ENCODE measurements at regions not wholly inside any gene's neighbourhood (a gene's known extent, or its start where the extent isn't known, plus 50 kb on each side); places are given as distances from the start of the nearest gene placed in this dataset.
A peak's percentile ranks its signal among the peaks of the same experiment; 100 is the strongest.

- H3K79me1 ChIP-seq (ENCODE audit: low read depth, low read length) = no peaks in the 10 kb centered on the region
- H2BK12ac ChIP-seq (ENCODE audit: low read length) = no peak overlapping the region
- H3K27ac ChIP-seq (replicated peaks; ENCODE audit: low read length) = no peak overlapping the region
- H3K9ac ChIP-seq (ENCODE audit: low read depth, low read length, poor library complexity) = no peak overlapping the region
- peak; percentile 30 for DNase-seq (ENCODE audit: low spot score)
- H3K36me3 ChIP-seq (replicated peaks in 1 of 2; ENCODE audit: control insufficient read depth in 2 of 2, insufficient read depth in 2 of 2, low read length in 2 of 2) = no peaks in the 10 kb centered on the region
- peaks cover 0 to 2% of the 10 kb centered on the region in 2 donors for H3K9me3 ChIP-seq (replicated peaks in 1 of 2; ENCODE audit: control insufficient read depth in 2 of 2, insufficient read depth in 1 of 2, low read depth in 1 of 2, low read length in 2 of 2)
- H3K4me3 ChIP-seq (ENCODE audit: low read length in 2 of 2) = no peak overlapping the region
- no peaks in the 10 kb centered on the region for H3K27me3 ChIP-seq (ENCODE audit: control insufficient read depth in 3 of 3, insufficient read depth in 3 of 3, low read depth in 1 of 3, low read length in 3 of 3)
- no peak overlapping the region for H4K8ac ChIP-seq (ENCODE audit: low read depth, low read length)
- no peak overlapping the region for H2BK120ac ChIP-seq (ENCODE audit: low read depth, low read length)
- no peak overlapping the region for H2AK5ac ChIP-seq (ENCODE audit: low read depth, low read length)
- no CpG with 5 or more reads among the region's 3 CpGs for WGBS, 2 donors (ENCODE audit: extremely low coverage in 2 of 2, insufficient read length in 2 of 2, insufficient replicate concordance in 1 of 2)
- H2AFZ ChIP-seq (ENCODE audit: low read length) = no peak overlapping the region
- no peak overlapping the region for H3K23ac ChIP-seq (ENCODE audit: low read depth, low read length, poor library complexity)
- H2BK5ac ChIP-seq (ENCODE audit: low read length) = no peak overlapping the region
- H3K18ac ChIP-seq (ENCODE audit: low read length) = no peak overlapping the region
- H3K4ac ChIP-seq (ENCODE audit: low read length) = no peak overlapping the region
- no peak overlapping the region for H4K91ac ChIP-seq (ENCODE audit: low read depth, low read length, poor library complexity)
- no peak overlapping the region for H3K14ac ChIP-seq (ENCODE audit: low read length)
- H3K4me2 ChIP-seq (ENCODE audit: insufficient read depth, low read length, poor library complexity, severe bottlenecking) = no peak overlapping the region
- peaks cover 0 to 20% of the 10 kb centered on the region in 2 donors for H3K4me1 ChIP-seq (ENCODE audit: control insufficient read depth in 2 of 2, insufficient read depth in 1 of 2, low read depth in 1 of 2, low read length in 2 of 2)
- H2BK15ac ChIP-seq (ENCODE audit: low read length) = no peak overlapping the region
These were observed 121.0 kb upstream of the KRR1 start for GRCh38 chr12:75632442-75632841.

- Histone ChIP-seq H3K9ac (ENCODE audit: low read depth, low read length, poor library complexity) (no peak overlapping the region), H3K4ac (ENCODE audit: low read length) (no peak overlapping the region), H3K9me3 (replicated peaks in 1 of 2; ENCODE audit: control insufficient read depth in 2 of 2, insufficient read depth in 1 of 2, low read depth in 1 of 2, low read length in 2 of 2) (peaks cover 0 to 2% of the 10 kb centered on the region in 2 donors), H3K18ac (ENCODE audit: low read length) (no peak overlapping the region), H2AK5ac (ENCODE audit: low read depth, low read length) (no peak overlapping the region), H2BK12ac (ENCODE audit: low read length) (no peak overlapping the region), H2BK120ac (ENCODE audit: low read depth, low read length) (no peak overlapping the region), H3K23ac (ENCODE audit: low read depth, low read length, poor library complexity) (no peak overlapping the region), H3K14ac (ENCODE audit: low read length) (no peak overlapping the region), H3K4me2 (ENCODE audit: insufficient read depth, low read length, poor library complexity, severe bottlenecking) (no peak overlapping the region), H3K79me1 (ENCODE audit: low read depth, low read length) (no peaks in the 10 kb centered on the region), H4K8ac (ENCODE audit: low read depth, low read length) (no peak overlapping the region), H2AFZ (ENCODE audit: low read length) (no peak overlapping the region), H3K4me3 (ENCODE audit: low read length in 2 of 2) (no peak overlapping the region), H3K36me3 (replicated peaks in 1 of 2; ENCODE audit: control insufficient read depth in 2 of 2, insufficient read depth in 2 of 2, low read length in 2 of 2) (no peaks in the 10 kb centered on the region), H3K27ac (replicated peaks; ENCODE audit: low read length) (no peak overlapping the region), H3K4me1 (ENCODE audit: control insufficient read depth in 2 of 2, insufficient read depth in 1 of 2, low read depth in 1 of 2, low read length in 2 of 2) (peaks cover 0 to 20% of the 10 kb centered on the region in 2 donors), H2BK15ac (ENCODE audit: low read length) (no peak overlapping the region), H2BK5ac (ENCODE audit: low read length) (no peak overlapping the region), H4K91ac (ENCODE audit: low read depth, low read length, poor library complexity) (no peak overlapping the region), H3K27me3 (ENCODE audit: control insufficient read depth in 3 of 3, insufficient read depth in 3 of 3, low read depth in 1 of 3, low read length in 3 of 3) (no peaks in the 10 kb centered on the region)
- no CpG with 5 or more reads among the region's 5 CpGs for WGBS, 2 donors (ENCODE audit: extremely low coverage in 2 of 2, insufficient read length in 2 of 2, insufficient replicate concordance in 1 of 2)
- DNase-seq (ENCODE audit: low spot score) = no peak
These were observed 120.4 kb upstream of the KRR1 start for GRCh38 chr12:75631831-75632230.

GRCh38 chr12:75630091-75630490, 118.7 kb upstream of the KRR1 start:
- Histone ChIP-seq H4K8ac (ENCODE audit: low read depth, low read length) (no peak overlapping the region), H2AFZ (ENCODE audit: low read length) (no peak overlapping the region), H2BK5ac (ENCODE audit: low read length) (no peak overlapping the region), H3K4me3 (ENCODE audit: low read length in 2 of 2) (no peak overlapping the region), H3K14ac (ENCODE audit: low read length) (no peak overlapping the region), H3K4ac (ENCODE audit: low read length) (no peak overlapping the region), H2AK5ac (ENCODE audit: low read depth, low read length) (no peak overlapping the region), H3K18ac (ENCODE audit: low read length) (no peak overlapping the region), H4K91ac (ENCODE audit: low read depth, low read length, poor library complexity) (no peak overlapping the region), H2BK15ac (ENCODE audit: low read length) (no peak overlapping the region), H3K23ac (ENCODE audit: low read depth, low read length, poor library complexity) (no peak overlapping the region), H3K4me2 (ENCODE audit: insufficient read depth, low read length, poor library complexity, severe bottlenecking) (no peak overlapping the region), H2BK12ac (ENCODE audit: low read length) (no peak overlapping the region), H3K9me3 (replicated peaks in 1 of 2; ENCODE audit: control insufficient read depth in 2 of 2, insufficient read depth in 1 of 2, low read depth in 1 of 2, low read length in 2 of 2) (peaks cover 0 to 2% of the 10 kb centered on the region in 2 donors), H3K27me3 (ENCODE audit: control insufficient read depth in 3 of 3, insufficient read depth in 3 of 3, low read depth in 1 of 3, low read length in 3 of 3) (no peaks in the 10 kb centered on the region), H3K79me1 (ENCODE audit: low read depth, low read length) (no peaks in the 10 kb centered on the region), H3K4me1 (ENCODE audit: control insufficient read depth in 2 of 2, insufficient read depth in 1 of 2, low read depth in 1 of 2, low read length in 2 of 2) (peaks cover 0 to 19% of the 10 kb centered on the region in 2 donors), H3K9ac (ENCODE audit: low read depth, low read length, poor library complexity) (no peak overlapping the region), H2BK120ac (ENCODE audit: low read depth, low read length) (no peak overlapping the region), H3K36me3 (replicated peaks in 1 of 2; ENCODE audit: control insufficient read depth in 2 of 2, insufficient read depth in 2 of 2, low read length in 2 of 2) (no peaks in the 10 kb centered on the region), H3K27ac (replicated peaks; ENCODE audit: low read length) (no peak overlapping the region)
- no peak for DNase-seq (ENCODE audit: low spot score)
- WGBS, 2 donors (ENCODE audit: extremely low coverage in 2 of 2, insufficient read length in 2 of 2, insufficient replicate concordance in 1 of 2) = no CpG with 5 or more reads among the region's 2 CpGs

DNA sequence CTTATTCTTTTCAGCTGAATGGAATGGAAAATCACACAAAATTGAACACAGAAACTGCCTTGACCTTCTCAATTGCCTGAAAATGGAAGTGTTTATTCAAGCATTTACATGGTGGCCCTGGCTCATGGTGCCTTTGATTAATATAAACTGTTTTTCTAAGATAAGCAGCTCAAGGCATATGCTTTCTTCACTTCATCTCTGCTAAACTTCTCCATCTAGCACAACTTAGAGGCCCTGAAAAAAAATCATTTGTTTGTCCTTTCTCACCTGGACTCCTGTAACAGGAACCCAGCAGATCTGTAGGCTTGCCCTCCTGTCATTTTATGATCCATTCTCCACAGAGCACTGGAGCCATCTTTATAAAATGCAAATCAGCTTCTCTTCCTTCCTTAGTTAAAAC, 117.5 kb upstream of the KRR1 start:
- no peak for DNase-seq (ENCODE audit: low spot score)
- Histone ChIP-seq H2BK12ac (ENCODE audit: low read length) (no peak overlapping the region), H4K8ac (ENCODE audit: low read depth, low read length) (no peak overlapping the region)

More for the DNA sequence above, 117.5 kb upstream of the KRR1 start:
- no peak overlapping the region for H3K18ac ChIP-seq (ENCODE audit: low read length)
- no peaks in the 10 kb centered on the region for H3K27me3 ChIP-seq (ENCODE audit: control insufficient read depth in 3 of 3, insufficient read depth in 3 of 3, low read depth in 1 of 3, low read length in 3 of 3)
- no peak overlapping the region for H3K27ac ChIP-seq (replicated peaks; ENCODE audit: low read length)
- H4K91ac ChIP-seq (ENCODE audit: low read depth, low read length, poor library complexity) = no peak overlapping the region
- no peak overlapping the region for H2BK120ac ChIP-seq (ENCODE audit: low read depth, low read length)
- no peaks in the 10 kb centered on the region for H3K79me1 ChIP-seq (ENCODE audit: low read depth, low read length)
- H3K4me3 ChIP-seq (ENCODE audit: low read length in 2 of 2) = no peak overlapping the region
- H3K4me2 ChIP-seq (ENCODE audit: insufficient read depth, low read length, poor library complexity, severe bottlenecking) = no peak overlapping the region
- no peak overlapping the region for H2AFZ ChIP-seq (ENCODE audit: low read length)
- no peak overlapping the region for H3K4ac ChIP-seq (ENCODE audit: low read length)
- H3K4me1 ChIP-seq (ENCODE audit: control insufficient read depth in 2 of 2, insufficient read depth in 1 of 2, low read depth in 1 of 2, low read length in 2 of 2) = peaks cover 0 to 19% of the 10 kb centered on the region in 2 donors
- H3K9me3 ChIP-seq (replicated peaks in 1 of 2; ENCODE audit: control insufficient read depth in 2 of 2, insufficient read depth in 1 of 2, low read depth in 1 of 2, low read length in 2 of 2) = peaks cover 0 to 2% of the 10 kb centered on the region in 2 donors
- no peak overlapping the region for H2AK5ac ChIP-seq (ENCODE audit: low read depth, low read length)
- H3K9ac ChIP-seq (ENCODE audit: low read depth, low read length, poor library complexity) = no peak overlapping the region
- H3K23ac ChIP-seq (ENCODE audit: low read depth, low read length, poor library complexity) = no peak overlapping the region
- H3K14ac ChIP-seq (ENCODE audit: low read length) = no peak overlapping the region
- H3K36me3 ChIP-seq (replicated peaks in 1 of 2; ENCODE audit: control insufficient read depth in 2 of 2, insufficient read depth in 2 of 2, low read length in 2 of 2) = no peaks in the 10 kb centered on the region
- H2BK15ac ChIP-seq (ENCODE audit: low read length) = no peak overlapping the region
- H2BK5ac ChIP-seq (ENCODE audit: low read length) = no peak overlapping the region

Data from neuronal stem cell (in vitro differentiated cells).